GM12878 (cell line): ENCODE measurements at regions not wholly inside any gene's neighbourhood (a gene's known extent, or its start where the extent isn't known, plus 50 kb on each side); places are given as distances from the start of the nearest gene placed in this dataset.

Experiments used
- ATAC-seq: fragments of 200-7000 bp; cut with Tn5 transposase; 3 replicates; pipeline ENCODE4 v1.9.1; 2020; ENCODE audit warnings: mild to moderate bottlenecking, moderate library complexity
- BruUV-seq: library from RNA; stranded (reverse); fragments of 400-500 nt; replicated peaks from 2 replicates; lab custom pipeline; 2021; lab: Mats Ljungman, UMichigan
- CTCF ChIA-PET: fragments of 300-600 bp; sonication (Branson Sonifier 250); formaldehyde crosslinking; extraction: SDS; loops from one replicate; lab custom pipeline; 2021; ENCODE audit warnings: inconsistent platforms; lab: Yijun Ruan, JAX
- POLR2A ChIA-PET: fragments of 350-600 bp; formaldehyde crosslinking; extraction: SDS; loops from one replicate; lab custom pipeline; 2021; ENCODE audit warnings: inconsistent platforms; lab: Charles Lee
- RAD21 ChIA-PET: fragments of 300-600 bp; sonication (Branson Sonifier 250); formaldehyde crosslinking; loops from one replicate; lab custom pipeline; 2023; ENCODE audit warnings: antibody characterized with exemption; ENCODE audit not compliant: unreplicated experiment; lab: Charles Lee
- SMC1A ChIA-PET: fragments of 300-600 bp; sonication (Branson Sonifier 250); formaldehyde crosslinking; loops from one replicate; lab custom pipeline; 2023; ENCODE audit not compliant: unreplicated experiment, uncharacterized antibody; lab: Charles Lee
- DNase-seq: peaks from one replicate; pipeline ENCODE4 v3.0.0-alpha.2; 2011; ENCODE audit warnings: low read depth, low spot score
- FAIRE-seq: peaks from 3 replicates; lab custom pipeline; 2011; peaks lifted over from hg19 to GRCh38; lab: Jason Lieb, UNC
- H2AFZ ChIP-seq: 2 replicates; pipeline ENCODE4 v1.6.0; 2011; ENCODE audit warnings: low read depth, low read length, control low read depth; ENCODE audit not compliant: control insufficient read depth
- H3K27ac ChIP-seq: 2 replicates; pipeline ENCODE4 v1.5.1; 2011; ENCODE audit warnings: control low read depth; ENCODE audit not compliant: control insufficient read depth, insufficient read depth
- H3K27me3 ChIP-seq, 2 experiments: replicated peaks in 1 of 2; 2 replicates each; pipeline versions ENCODE4 v1.6.0 to v1.6.1; 2011; ENCODE audit warnings: low read length in 1 of 2; ENCODE audit not compliant: control insufficient read depth in 2 of 2, insufficient read depth in 2 of 2
- H3K36me3 ChIP-seq, 2 experiments: 2 replicates each; pipeline ENCODE4 v1.5.1; 2011; ENCODE audit warnings: low read length in 1 of 2; ENCODE audit not compliant: control insufficient read depth in 2 of 2, insufficient read depth in 2 of 2
- H3K4me1 ChIP-seq: 2 replicates; pipeline ENCODE4 v1.6.1; 2011; ENCODE audit warnings: mild to moderate bottlenecking, low read length, moderate library complexity, mixed read lengths; ENCODE audit not compliant: control insufficient read depth, insufficient read depth
- H3K4me2 ChIP-seq: 2 replicates; pipeline ENCODE4 v1.6.0; 2011; ENCODE audit warnings: control low read depth; ENCODE audit not compliant: control insufficient read depth, insufficient read depth
- H3K4me3 ChIP-seq: fragments of 200-600 bp; sonication (generic); 2 replicates; pipeline ENCODE4 v1.5.1; 2016
- H3K79me2 ChIP-seq: 2 replicates; pipeline ENCODE4 v1.6.0; 2011; ENCODE audit warnings: low read length; ENCODE audit not compliant: control insufficient read depth, insufficient read depth
- H3K9ac ChIP-seq: 2 replicates; pipeline ENCODE4 v1.8.0; 2011; ENCODE audit warnings: low read length, control low read depth, mixed read lengths; ENCODE audit not compliant: control insufficient read depth, insufficient read depth
- H3K9me3 ChIP-seq: replicated peaks from 3 replicates; pipeline ENCODE4 v1.5.1; 2011; ENCODE audit warnings: mild to moderate bottlenecking, low read length; ENCODE audit not compliant: control insufficient read depth, insufficient read depth
- H4K20me1 ChIP-seq: 2 replicates; pipeline ENCODE4 v1.6.0; 2011; ENCODE audit not compliant: control insufficient read depth, insufficient read depth
- BCL11A ChIP-seq: IDR thresholded peaks from 2 replicates; pipeline ENCODE4 v1.6.1; 2011; ENCODE audit warnings: low read depth, low read length
- DPF2 ChIP-seq: fragments of 450-650 bp; IDR thresholded peaks from 2 replicates; pipeline ENCODE4 v1.6.1; 2017; ENCODE audit warnings: mild to moderate bottlenecking
- FOS ChIP-seq: IDR thresholded peaks from 3 replicates; pipeline ENCODE4 v1.6.1; 2011; ENCODE audit warnings: borderline replicate concordance; ENCODE audit not compliant: insufficient read length; ENCODE audit errors: extremely low read depth
- FOXM1 ChIP-seq: IDR thresholded peaks from 2 replicates; pipeline ENCODE4 v1.6.1; 2012; ENCODE audit warnings: low read depth, mild to moderate bottlenecking, inconsistent platforms, low read length, moderate library complexity
- HSF1 ChIP-seq: fragments of 150-350 bp; IDR thresholded peaks from 2 replicates; pipeline ENCODE4 v1.6.1; 2014; ENCODE audit warnings: mild to moderate bottlenecking, low read depth, low read length
- MXI1 ChIP-seq: fragments of 150-350 bp; IDR thresholded peaks from 2 replicates; pipeline ENCODE4 v1.6.1; 2011; ENCODE audit warnings: low read depth, mild to moderate bottlenecking, inconsistent platforms, low read length, improper control_type of control experiment
- RAD21 ChIP-seq: IDR thresholded peaks from 2 replicates; pipeline ENCODE4 v1.6.1; 2011; ENCODE audit warnings: mild to moderate bottlenecking, low read depth, low read length, moderate library complexity; ENCODE audit not compliant: insufficient read depth
- RCOR1 ChIP-seq: conservative IDR thresholded peaks from 2 replicates; pipeline ENCODE4 v1.6.1; 2012; ENCODE audit warnings: low read depth, low read length, improper control_type of control experiment
- SIN3A ChIP-seq: IDR thresholded peaks from 2 replicates; pipeline ENCODE4 v1.6.1; 2012; ENCODE audit warnings: low read depth, low read length, improper control_type of control experiment
- SMARCA5 ChIP-seq: fragments of 450-650 bp; IDR thresholded peaks from 2 replicates; pipeline ENCODE4 v1.6.1; 2017; ENCODE audit warnings: mild to moderate bottlenecking
- SREBF2 ChIP-seq: IDR thresholded peaks from 2 replicates; pipeline ENCODE4 v1.6.1; 2012; ENCODE audit warnings: mild to moderate bottlenecking, low read length
- WGBS: methylation state at CpG from one replicate; pipeline ENCODE4 v1.1.6; 2016; ENCODE audit warnings: low lambda C conversion rate; ENCODE audit not compliant: insufficient replicate concordance, insufficient coverage; ENCODE audit errors: missing lambda C conversion rate; 5-methylcytosine and 5-hydroxymethylcytosine counted together
- in situ Hi-C: fragments of 300-500 bp; cut with MboI; formaldehyde crosslinking; loops from 9 replicates; pipeline ENCODE4 v1.14.3; 2018; ENCODE audit warnings: mixed read lengths
- intact Hi-C: fragments of 100-400 bp; cut with micrococcal nuclease; formaldehyde crosslinking; loops from one replicate; pipeline ENCODE4 v1.14.2; 2022; ENCODE audit not compliant: unreplicated experiment
- TF ChIP-seq, protein P1 (sequence below): IDR thresholded peaks from 2 replicates; pipeline ENCODE4 v1.6.1; 2012; ENCODE audit warnings: low read depth, low read length, improper control_type of control experiment
- TF ChIP-seq, protein P2 (sequence below): fragments of 450-650 bp; IDR thresholded peaks from 2 replicates; pipeline ENCODE4 v1.6.1; 2016; ENCODE audit warnings: mild to moderate bottlenecking, moderate library complexity, borderline replicate concordance
- TF ChIP-seq, protein P3 (sequence below): fragments of 450-650 bp; IDR thresholded peaks from 2 replicates; pipeline ENCODE4 v1.6.1; 2017; ENCODE audit warnings: mild to moderate bottlenecking, low read depth, inconsistent platforms; ENCODE audit not compliant: poor library complexity, severe bottlenecking

DNA sequence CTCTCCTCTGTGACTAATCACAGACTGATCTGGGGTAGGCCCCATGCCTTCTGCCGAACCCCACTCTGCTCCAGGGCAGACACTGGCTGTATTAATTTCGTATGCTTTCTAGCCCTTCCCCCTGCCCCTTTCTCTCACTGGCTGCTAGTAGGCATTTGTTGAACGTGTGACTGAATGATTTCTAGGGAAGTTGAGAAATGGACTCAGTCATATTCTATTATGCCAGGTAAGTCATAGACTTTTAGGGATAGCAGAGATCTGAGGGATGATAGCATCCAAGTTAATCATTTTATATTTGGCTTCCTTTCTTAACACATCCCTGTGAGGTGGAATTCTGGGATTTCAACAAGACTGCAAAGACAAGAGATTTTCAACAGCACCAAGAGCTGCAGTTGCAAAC, 166.4 kb downstream of the FGF9 start:
- SMC1A ChIA-PET, result no interaction called here
- WGBS, result 18% methylated on average over 3 of the region's 3 CpGs

More for the DNA sequence above, 166.4 kb downstream of the FGF9 start:
- no peak overlapping the region for H3K9ac ChIP-seq
- no peak overlapping the region for H3K27ac ChIP-seq
- FAIRE-seq (no peak), ATAC-seq (no peak), DNase-seq (no peak)
- H3K36me3 ChIP-seq, result no peaks in the 10 kb centered on the region
- H3K9me3 ChIP-seq, result no peaks in the 10 kb centered on the region; the same call in 2 of the 3 replicates
- no peak overlapping the region for H3K4me2 ChIP-seq
- BruUV-seq, result no TSS peak
- H3K27me3 ChIP-seq, result no peaks in the 10 kb centered on the region
- in situ Hi-C loops (no loop called here), intact Hi-C loops (no loop called here)
- ChIA-PET POLR2A (no interaction called here), CTCF (no interaction called here), RAD21 (no interaction called here)
- no peaks in the 10 kb centered on the region for H3K4me1 ChIP-seq
- H3K4me3 ChIP-seq, result no peak overlapping the region
- no peak for TF ChIP-seq FOXM1
- no peak for TF ChIP-seq HSF1
- TF ChIP-seq, protein P1, sequence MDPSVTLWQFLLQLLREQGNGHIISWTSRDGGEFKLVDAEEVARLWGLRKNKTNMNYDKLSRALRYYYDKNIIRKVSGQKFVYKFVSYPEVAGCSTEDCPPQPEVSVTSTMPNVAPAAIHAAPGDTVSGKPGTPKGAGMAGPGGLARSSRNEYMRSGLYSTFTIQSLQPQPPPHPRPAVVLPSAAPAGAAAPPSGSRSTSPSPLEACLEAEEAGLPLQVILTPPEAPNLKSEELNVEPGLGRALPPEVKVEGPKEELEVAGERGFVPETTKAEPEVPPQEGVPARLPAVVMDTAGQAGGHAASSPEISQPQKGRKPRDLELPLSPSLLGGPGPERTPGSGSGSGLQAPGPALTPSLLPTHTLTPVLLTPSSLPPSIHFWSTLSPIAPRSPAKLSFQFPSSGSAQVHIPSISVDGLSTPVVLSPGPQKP, result no peak
- TF ChIP-seq FOS, result no peak
- no peak for TF ChIP-seq RAD21
- TF ChIP-seq SREBF2, result no peak
- TF ChIP-seq, protein P2, sequence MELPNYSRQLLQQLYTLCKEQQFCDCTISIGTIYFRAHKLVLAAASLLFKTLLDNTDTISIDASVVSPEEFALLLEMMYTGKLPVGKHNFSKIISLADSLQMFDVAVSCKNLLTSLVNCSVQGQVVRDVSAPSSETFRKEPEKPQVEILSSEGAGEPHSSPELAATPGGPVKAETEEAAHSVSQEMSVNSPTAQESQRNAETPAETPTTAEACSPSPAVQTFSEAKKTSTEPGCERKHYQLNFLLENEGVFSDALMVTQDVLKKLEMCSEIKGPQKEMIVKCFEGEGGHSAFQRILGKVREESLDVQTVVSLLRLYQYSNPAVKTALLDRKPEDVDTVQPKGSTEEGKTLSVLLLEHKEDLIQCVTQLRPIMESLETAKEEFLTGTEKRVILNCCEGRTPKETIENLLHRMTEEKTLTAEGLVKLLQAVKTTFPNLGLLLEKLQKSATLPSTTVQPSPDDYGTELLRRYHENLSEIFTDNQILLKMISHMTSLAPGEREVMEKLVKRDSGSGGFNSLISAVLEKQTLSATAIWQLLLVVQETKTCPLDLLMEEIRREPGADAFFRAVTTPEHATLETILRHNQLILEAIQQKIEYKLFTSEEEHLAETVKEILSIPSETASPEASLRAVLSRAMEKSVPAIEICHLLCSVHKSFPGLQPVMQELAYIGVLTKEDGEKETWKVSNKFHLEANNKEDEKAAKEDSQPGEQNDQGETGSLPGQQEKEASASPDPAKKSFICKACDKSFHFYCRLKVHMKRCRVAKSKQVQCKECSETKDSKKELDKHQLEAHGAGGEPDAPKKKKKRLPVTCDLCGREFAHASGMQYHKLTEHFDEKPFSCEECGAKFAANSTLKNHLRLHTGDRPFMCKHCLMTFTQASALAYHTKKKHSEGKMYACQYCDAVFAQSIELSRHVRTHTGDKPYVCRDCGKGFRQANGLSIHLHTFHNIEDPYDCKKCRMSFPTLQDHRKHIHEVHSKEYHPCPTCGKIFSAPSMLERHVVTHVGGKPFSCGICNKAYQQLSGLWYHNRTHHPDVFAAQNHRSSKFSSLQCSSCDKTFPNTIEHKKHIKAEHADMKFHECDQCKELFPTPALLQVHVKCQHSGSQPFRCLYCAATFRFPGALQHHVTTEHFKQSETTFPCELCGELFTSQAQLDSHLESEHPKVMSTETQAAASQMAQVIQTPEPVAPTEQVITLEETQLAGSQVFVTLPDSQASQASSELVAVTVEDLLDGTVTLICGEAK, result no peak
- no peak for TF ChIP-seq SMARCA5
- no peak for TF ChIP-seq SIN3A
- TF ChIP-seq BCL11A, result no peak
- TF ChIP-seq MXI1, result no peak
- TF ChIP-seq, protein P3, sequence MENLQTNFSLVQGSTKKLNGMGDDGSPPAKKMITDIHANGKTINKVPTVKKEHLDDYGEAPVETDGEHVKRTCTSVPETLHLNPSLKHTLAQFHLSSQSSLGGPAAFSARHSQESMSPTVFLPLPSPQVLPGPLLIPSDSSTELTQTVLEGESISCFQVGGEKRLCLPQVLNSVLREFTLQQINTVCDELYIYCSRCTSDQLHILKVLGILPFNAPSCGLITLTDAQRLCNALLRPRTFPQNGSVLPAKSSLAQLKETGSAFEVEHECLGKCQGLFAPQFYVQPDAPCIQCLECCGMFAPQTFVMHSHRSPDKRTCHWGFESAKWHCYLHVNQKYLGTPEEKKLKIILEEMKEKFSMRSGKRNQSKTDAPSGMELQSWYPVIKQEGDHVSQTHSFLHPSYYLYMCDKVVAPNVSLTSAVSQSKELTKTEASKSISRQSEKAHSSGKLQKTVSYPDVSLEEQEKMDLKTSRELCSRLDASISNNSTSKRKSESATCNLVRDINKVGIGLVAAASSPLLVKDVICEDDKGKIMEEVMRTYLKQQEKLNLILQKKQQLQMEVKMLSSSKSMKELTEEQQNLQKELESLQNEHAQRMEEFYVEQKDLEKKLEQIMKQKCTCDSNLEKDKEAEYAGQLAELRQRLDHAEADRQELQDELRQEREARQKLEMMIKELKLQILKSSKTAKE, result no peak
- no peak for TF ChIP-seq DPF2
- no peak for TF ChIP-seq RCOR1
- H3K79me2 ChIP-seq, result no peaks in the 10 kb centered on the region
- H4K20me1 ChIP-seq, result no peaks in the 10 kb centered on the region
- no peak overlapping the region for H2AFZ ChIP-seq
